ENCODE measurements at regions not wholly inside any gene's neighbourhood (a gene's known extent, or its start where the extent isn't known, plus 50 kb on each side); places are given as distances from the start of the nearest gene placed in this dataset.
A peak's percentile ranks its signal among the peaks of the same experiment; 100 is the strongest.

DNA sequence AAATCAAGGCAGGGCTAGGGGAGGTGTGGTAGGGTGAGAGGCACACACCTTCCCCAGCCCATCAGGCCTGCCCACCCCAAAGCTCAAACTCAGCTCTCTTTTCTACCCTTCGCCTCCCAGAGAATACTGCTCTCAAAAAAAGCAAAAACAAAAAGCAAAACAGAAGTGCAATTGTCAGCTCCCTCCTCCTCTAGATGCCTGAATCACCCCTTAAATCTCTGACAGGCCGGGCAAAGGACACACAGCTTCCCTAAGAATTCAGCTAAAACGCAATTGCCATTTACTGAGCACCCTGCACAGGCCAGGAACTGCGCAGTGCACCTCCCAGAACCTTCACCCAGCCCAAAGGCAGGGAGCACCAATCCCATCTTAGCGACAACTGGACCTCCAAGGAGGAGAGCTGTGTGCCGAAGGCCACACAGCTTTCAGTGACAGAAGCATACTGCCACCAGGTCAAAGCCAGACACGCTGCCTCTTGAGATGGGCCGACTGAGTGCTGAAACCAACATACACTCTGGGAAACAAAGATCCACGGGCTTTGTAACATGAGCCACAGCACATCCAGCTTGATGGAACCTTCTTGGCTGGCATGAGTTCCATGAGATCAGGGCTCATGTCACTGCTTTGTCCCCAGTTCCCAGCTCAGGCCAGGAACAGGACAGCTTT, 53.4 kb upstream of the STXBP1 start:
- H3K4me3 ChIP-seq (ENCODE audit: low read length) = no peak overlapping the region
- no peak for DNase-seq (ENCODE audit: low read depth)
- TF ChIP-seq, protein P1, sequence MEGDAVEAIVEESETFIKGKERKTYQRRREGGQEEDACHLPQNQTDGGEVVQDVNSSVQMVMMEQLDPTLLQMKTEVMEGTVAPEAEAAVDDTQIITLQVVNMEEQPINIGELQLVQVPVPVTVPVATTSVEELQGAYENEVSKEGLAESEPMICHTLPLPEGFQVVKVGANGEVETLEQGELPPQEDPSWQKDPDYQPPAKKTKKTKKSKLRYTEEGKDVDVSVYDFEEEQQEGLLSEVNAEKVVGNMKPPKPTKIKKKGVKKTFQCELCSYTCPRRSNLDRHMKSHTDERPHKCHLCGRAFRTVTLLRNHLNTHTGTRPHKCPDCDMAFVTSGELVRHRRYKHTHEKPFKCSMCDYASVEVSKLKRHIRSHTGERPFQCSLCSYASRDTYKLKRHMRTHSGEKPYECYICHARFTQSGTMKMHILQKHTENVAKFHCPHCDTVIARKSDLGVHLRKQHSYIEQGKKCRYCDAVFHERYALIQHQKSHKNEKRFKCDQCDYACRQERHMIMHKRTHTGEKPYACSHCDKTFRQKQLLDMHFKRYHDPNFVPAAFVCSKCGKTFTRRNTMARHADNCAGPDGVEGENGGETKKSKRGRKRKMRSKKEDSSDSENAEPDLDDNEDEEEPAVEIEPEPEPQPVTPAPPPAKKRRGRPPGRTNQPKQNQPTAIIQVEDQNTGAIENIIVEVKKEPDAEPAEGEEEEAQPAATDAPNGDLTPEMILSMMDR (IDR thresholded peaks at IDR 0.05; ENCODE audit: insufficient read depth, low read depth, low read length, missing control alignments) = no peak

DNA sequence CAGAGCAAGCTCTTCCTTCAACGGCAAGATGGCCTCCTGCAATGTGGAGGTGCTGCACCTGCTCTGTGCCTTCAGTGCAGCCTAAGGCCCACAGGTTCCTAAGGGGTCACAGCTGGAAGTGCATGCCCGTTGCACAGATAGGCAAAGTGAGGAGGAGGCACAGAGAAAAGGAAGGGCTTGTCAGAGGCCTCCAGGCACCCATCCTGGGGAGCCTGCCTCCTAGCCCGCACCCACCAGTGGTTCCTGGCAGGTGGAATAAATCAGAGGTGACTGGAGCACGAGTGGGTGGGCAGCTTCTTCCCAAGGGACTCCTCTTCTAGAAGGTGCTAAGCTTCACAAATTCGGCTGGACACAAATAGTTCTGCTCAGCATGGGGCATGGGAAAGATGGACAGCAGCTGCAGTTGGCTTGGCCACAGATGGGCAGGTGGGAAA, 52.8 kb upstream of the STXBP1 start:
- TF ChIP-seq, protein P1 (IDR thresholded peaks at IDR 0.05; ENCODE audit: insufficient read depth, low read depth, low read length, missing control alignments) = no peak
- no peak for DNase-seq (ENCODE audit: low read depth)
- no peak overlapping the region for H3K4me3 ChIP-seq (ENCODE audit: low read length)

DNA sequence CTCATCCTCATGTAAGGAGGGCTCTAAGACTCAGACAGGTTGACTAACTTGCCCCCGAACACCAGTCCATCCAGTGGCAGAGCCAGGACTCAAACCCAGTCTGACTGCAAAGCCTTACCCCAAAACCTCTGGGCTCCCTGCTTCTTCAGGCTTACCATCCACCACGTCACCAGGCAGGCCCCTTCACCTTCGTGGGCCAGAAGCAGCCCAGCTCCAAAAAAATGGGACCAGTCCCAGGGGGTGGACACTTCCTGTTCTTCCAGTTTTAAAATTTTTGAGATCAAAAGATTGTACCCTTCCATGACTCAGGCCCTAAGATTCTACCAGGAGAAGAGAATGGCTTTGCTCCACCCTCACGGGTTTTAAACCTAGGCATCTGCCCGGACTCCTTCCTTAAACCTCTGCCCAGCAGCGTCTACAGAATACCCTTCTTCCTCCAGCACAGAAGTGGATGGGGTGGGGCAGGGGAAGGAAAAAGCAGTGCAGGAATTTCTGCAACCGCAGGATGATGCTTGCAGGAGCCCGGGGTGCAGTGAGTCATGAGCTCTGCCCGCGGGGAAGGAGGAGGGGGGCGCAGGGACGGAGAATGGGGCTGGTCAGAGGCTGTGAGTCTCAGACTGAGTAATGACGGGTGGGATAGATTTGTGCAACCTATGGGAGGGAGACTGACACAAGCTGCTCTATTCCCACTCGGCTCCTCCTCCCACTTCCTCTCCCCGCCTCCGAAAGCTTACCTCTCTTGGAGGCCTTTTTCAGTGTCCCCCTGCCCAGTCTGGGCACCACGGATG, 50.4 kb upstream of the STXBP1 start:
- no peak overlapping the region for H3K4me3 ChIP-seq (ENCODE audit: low read length)
- TF ChIP-seq, protein P1 (IDR thresholded peaks at IDR 0.05; ENCODE audit: insufficient read depth, low read depth, low read length, missing control alignments) = no peak
- DNase-seq (ENCODE audit: low read depth) = peak; percentile 100

Measured in epithelial cell of esophagus (primary cell).